OCI-LY7 (cell line): ENCODE measurements at regions not wholly inside any gene's neighbourhood (a gene's known extent, or its start where the extent isn't known, plus 50 kb on each side); places are given as distances from the start of the nearest gene placed in this dataset.

ENCODE experiments used
- BruUV-seq: library from RNA; stranded (reverse); fragments of 400-500 nt; replicated peaks from 2 replicates; lab custom pipeline; 2021; lab: Mats Ljungman, UMichigan
- CTCF ChIA-PET: fragments of 300-600 bp; sonication (Branson Sonifier 250); formaldehyde crosslinking; loops from one replicate; lab custom pipeline; 2022; ENCODE audit warnings: antibody characterized with exemption; ENCODE audit not compliant: unreplicated experiment; lab: Charles Lee
- POLR2A ChIA-PET: fragments of 300-600 bp; sonication (Branson Sonifier 250); formaldehyde crosslinking; loops from one replicate; lab custom pipeline; 2022; ENCODE audit warnings: antibody characterized with exemption; lab: Charles Lee
- DNase-seq: peaks from one replicate; pipeline ENCODE4 v3.0.0-alpha.2; 2015; ENCODE audit warnings: low spot score
- H2AFZ ChIP-seq: fragments of 200-600 bp; sonication (generic), shearing (Covaris generic); 2 replicates; pipeline ENCODE4 v1.6.1; 2014; ENCODE audit warnings: mild to moderate bottlenecking, antibody characterized with exemption, low read length, moderate library complexity
- H3K27ac ChIP-seq: fragments of 200-600 bp; sonication (generic); 2 replicates; pipeline ENCODE4 v1.5.1; 2014; ENCODE audit warnings: mixed run types, low read depth, mild to moderate bottlenecking, moderate library complexity, low read length, inconsistent platforms; ENCODE audit not compliant: poor library complexity, severe bottlenecking
- H3K36me3 ChIP-seq: fragments of 200-600 bp; sonication (generic); 2 replicates; pipeline ENCODE4 v1.6.1; 2014; ENCODE audit warnings: mild to moderate bottlenecking, antibody characterized with exemption, low read length, moderate library complexity, mixed read lengths; ENCODE audit not compliant: insufficient read depth
- H3K4me1 ChIP-seq: fragments of 200-600 bp; sonication (generic); 2 replicates; pipeline ENCODE4 v1.5.1; 2014; ENCODE audit warnings: mild to moderate bottlenecking, low read length; ENCODE audit not compliant: insufficient read depth, poor library complexity, severe bottlenecking
- H3K4me2 ChIP-seq: fragments of 200-600 bp; sonication (generic); 2 replicates; pipeline ENCODE4 v1.6.1; 2014; ENCODE audit warnings: mild to moderate bottlenecking, low read length
- H3K4me3 ChIP-seq: fragments of 200-600 bp; sonication (generic); 2 replicates; pipeline ENCODE4 v1.5.1; 2014; ENCODE audit warnings: mild to moderate bottlenecking, low read depth, low read length; ENCODE audit not compliant: poor library complexity, severe bottlenecking
- H3K79me2 ChIP-seq: fragments of 200-600 bp; sonication (generic); 2 replicates; pipeline ENCODE4 v1.6.1; 2016; ENCODE audit warnings: low read depth, mild to moderate bottlenecking, low read length, moderate library complexity, mixed read lengths; ENCODE audit not compliant: insufficient read depth
- H3K9me2 ChIP-seq: fragments of 200-600 bp; sonication (generic); 2 replicates; pipeline ENCODE4 v1.6.1; 2016; ENCODE audit warnings: mild to moderate bottlenecking, low read length, mixed read lengths; ENCODE audit not compliant: insufficient read depth
- H3K9me3 ChIP-seq: fragments of 200-600 bp; sonication (generic); 2 replicates; pipeline ENCODE4 v1.6.1; 2014; ENCODE audit warnings: mild to moderate bottlenecking, mixed run types, low read length, mixed read lengths
- H4K20me1 ChIP-seq: fragments of 200-600 bp; sonication (generic); 2 replicates; pipeline ENCODE4 v1.6.1; 2014; ENCODE audit warnings: mild to moderate bottlenecking, antibody characterized with exemption, low read length, moderate library complexity, mixed read lengths; ENCODE audit not compliant: insufficient read depth
- EZH2phosphoT487 ChIP-seq: fragments of 200-600 bp; sonication (generic); IDR thresholded peaks from 2 replicates; pipeline ENCODE4 v1.6.1; 2018; ENCODE audit warnings: low read depth, borderline replicate concordance, mild to moderate bottlenecking, mixed run types, antibody characterized with exemption, low read length, moderate library complexity, mixed read lengths
- intact Hi-C: fragments of 100-400 bp; cut with micrococcal nuclease; formaldehyde crosslinking; loops from one replicate; pipeline ENCODE4 v1.10.0; 2022; ENCODE audit not compliant: unreplicated experiment
- TF ChIP-seq, protein P1 (sequence below): fragments of 200-600 bp; sonication (generic); conservative IDR thresholded peaks from 2 replicates; pipeline ENCODE4 v1.5.1; 2014; ENCODE audit warnings: mild to moderate bottlenecking, antibody characterized with exemption, low read length, moderate library complexity, mixed read lengths

DNA sequence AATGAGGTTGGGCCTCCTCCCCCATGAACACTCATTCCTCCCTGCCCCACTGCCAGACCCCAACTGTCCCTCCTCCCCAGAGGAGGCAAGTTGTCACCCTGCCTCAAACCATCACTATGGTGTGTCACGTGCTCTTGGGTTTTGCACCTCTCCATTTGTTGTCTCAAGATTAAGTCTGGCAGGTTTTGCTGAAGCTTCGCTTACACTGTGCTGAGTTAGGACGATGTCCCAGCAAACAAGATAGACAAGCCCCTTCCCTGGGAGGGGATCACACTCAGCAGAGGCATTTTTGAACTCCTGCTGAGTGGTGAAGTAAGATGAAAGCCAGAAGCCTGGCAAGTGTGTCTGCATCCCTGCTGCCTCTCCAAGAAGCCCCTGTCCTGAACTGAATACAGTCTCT lies 78.3 kb downstream of the CBLN1 start:
- BruUV-seq, result no TSS peak
- ChIA-PET CTCF (no interaction called here), POLR2A (no interaction called here)

DNA sequence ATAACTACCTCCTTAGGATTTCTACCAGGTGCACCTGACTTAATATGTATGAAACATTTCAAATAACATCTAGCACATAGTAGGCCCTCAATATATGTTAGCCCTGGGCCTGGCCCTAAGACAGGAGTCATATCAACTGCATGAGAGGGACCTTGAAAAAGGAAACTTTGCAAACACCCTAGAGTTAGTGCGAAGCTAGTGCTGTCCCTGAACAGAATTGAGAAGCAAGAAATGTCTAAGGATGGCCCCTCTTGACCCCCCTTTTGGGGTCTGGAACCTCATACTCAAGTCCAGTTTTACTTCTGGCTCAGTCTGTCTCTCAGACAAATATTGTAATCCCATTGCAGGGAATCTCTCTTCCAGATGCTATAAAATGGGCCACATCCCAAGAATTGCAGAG lies 80.5 kb downstream of the CBLN1 start:
- H3K4me1 ChIP-seq, result no peaks in the 10 kb centered on the region
- no peak overlapping the region for H3K27ac ChIP-seq
- no peak overlapping the region for H3K4me2 ChIP-seq
- no peaks in the 10 kb centered on the region for H3K9me3 ChIP-seq
- no peak for TF ChIP-seq EZH2phosphoT487
- TF ChIP-seq, protein P1, sequence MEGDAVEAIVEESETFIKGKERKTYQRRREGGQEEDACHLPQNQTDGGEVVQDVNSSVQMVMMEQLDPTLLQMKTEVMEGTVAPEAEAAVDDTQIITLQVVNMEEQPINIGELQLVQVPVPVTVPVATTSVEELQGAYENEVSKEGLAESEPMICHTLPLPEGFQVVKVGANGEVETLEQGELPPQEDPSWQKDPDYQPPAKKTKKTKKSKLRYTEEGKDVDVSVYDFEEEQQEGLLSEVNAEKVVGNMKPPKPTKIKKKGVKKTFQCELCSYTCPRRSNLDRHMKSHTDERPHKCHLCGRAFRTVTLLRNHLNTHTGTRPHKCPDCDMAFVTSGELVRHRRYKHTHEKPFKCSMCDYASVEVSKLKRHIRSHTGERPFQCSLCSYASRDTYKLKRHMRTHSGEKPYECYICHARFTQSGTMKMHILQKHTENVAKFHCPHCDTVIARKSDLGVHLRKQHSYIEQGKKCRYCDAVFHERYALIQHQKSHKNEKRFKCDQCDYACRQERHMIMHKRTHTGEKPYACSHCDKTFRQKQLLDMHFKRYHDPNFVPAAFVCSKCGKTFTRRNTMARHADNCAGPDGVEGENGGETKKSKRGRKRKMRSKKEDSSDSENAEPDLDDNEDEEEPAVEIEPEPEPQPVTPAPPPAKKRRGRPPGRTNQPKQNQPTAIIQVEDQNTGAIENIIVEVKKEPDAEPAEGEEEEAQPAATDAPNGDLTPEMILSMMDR, result no peak
- no peaks in the 10 kb centered on the region for H3K79me2 ChIP-seq
- intact Hi-C loops, result no loop called here
- POLR2A ChIA-PET, result interaction anchor here (0.7 kb wide), 1 partner anchor 46 kb away, joined by 3 read pairs; no protein-coding TSS in a partner anchor
- H3K36me3 ChIP-seq, result no peaks in the 10 kb centered on the region
- H3K9me2 ChIP-seq, result no peaks in the 10 kb centered on the region
- CTCF ChIA-PET, result no interaction called here
- DNase-seq, result no peak
- H4K20me1 ChIP-seq, result no peaks in the 10 kb centered on the region
- no peak overlapping the region for H2AFZ ChIP-seq
- no peak overlapping the region for H3K4me3 ChIP-seq
- BruUV-seq, result no TSS peak

More for the DNA sequence above, 78.3 kb downstream of the CBLN1 start:
- Histone ChIP-seq H4K20me1 (no peaks in the 10 kb centered on the region), H3K4me3 (no peak overlapping the region), H3K36me3 (no peaks in the 10 kb centered on the region), H3K79me2 (no peaks in the 10 kb centered on the region), H3K4me1 (no peaks in the 10 kb centered on the region), H3K27ac (no peak overlapping the region), H3K9me2 (no peaks in the 10 kb centered on the region), H3K9me3 (no peaks in the 10 kb centered on the region), H2AFZ (no peak overlapping the region), H3K4me2 (no peak overlapping the region)
- TF ChIP-seq, protein P1, result no peak
- no peak for TF ChIP-seq EZH2phosphoT487
- no peak for DNase-seq
- intact Hi-C loops, result no loop called here

DNA sequence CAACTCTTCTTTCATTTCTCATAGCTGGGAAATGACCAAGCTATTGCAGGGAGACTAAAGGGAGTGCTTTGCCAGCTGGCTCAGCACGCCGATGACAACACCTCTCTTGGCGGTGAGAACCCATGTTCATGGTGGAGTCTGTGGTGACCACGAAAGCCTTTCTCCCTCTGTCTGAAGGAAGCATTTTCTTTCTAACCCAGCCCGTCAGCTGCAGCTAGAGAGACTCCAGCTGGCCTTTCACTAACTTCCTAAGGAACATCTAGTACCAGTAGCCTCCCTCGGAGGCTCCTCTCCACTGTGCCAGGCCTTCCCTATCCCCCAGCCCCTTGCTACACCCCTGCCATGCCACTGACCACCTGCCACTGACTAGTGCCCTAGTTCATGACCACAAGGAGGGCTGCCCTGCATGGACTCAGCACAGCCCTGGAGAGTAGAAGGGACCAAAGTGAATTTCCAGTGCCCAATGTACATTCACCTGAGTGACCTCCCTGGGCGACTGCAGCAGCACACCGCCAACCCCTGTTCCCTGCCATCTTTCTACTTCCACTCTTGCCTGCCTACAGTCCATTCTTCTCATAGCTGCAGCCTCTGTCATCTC lies 81.3 kb downstream of the CBLN1 start:
- CTCF ChIA-PET, result no interaction called here
- H3K9me3 ChIP-seq, result no peaks in the 10 kb centered on the region

More for the DNA sequence above, 81.3 kb downstream of the CBLN1 start:
- no peak overlapping the region for H3K27ac ChIP-seq
- no peak overlapping the region for H2AFZ ChIP-seq
- no peaks in the 10 kb centered on the region for H3K79me2 ChIP-seq
- H3K4me2 ChIP-seq, result no peak overlapping the region
- H4K20me1 ChIP-seq, result no peaks in the 10 kb centered on the region
- no peak for TF ChIP-seq EZH2phosphoT487
- TF ChIP-seq, protein P1, result no peak
- no TSS peak for BruUV-seq
- H3K4me3 ChIP-seq, result no peak overlapping the region
- H3K4me1 ChIP-seq, result no peaks in the 10 kb centered on the region
- intact Hi-C loops, result no loop called here
- H3K9me2 ChIP-seq, result no peaks in the 10 kb centered on the region
- POLR2A ChIA-PET, result interaction anchor here (0.7 kb wide), 1 partner anchor 45 kb away, joined by 3 read pairs; no protein-coding TSS in a partner anchor
- no peak for DNase-seq
- no peaks in the 10 kb centered on the region for H3K36me3 ChIP-seq
